GM10266 (cell line): ENCODE measurements at regions not wholly inside any gene's neighbourhood (a gene's known extent, or its start where the extent isn't known, plus 50 kb on each side); places are given as distances from the start of the nearest gene placed in this dataset.

Source experiments
- DNase-seq: peaks from one replicate; pipeline ENCODE4 v3.0.0; 2012; ENCODE audit errors: extremely low spot score
- CTCF ChIP-seq: IDR thresholded peaks from 2 replicates; pipeline ENCODE4 v1.5.1; 2012; ENCODE audit warnings: mild to moderate bottlenecking, low read depth; ENCODE audit not compliant: control insufficient read depth, insufficient read depth; ENCODE audit errors: missing control alignments

- DNase-seq, result no peak
- no peak for TF ChIP-seq CTCF
Measured at GRCh38 chr13:111051041-111051725, 63.9 kb upstream of the ARHGEF7 start.

- TF ChIP-seq CTCF, result no peak
- no peak for DNase-seq
Measured at GRCh38 chr13:111050539-111050879, 64.6 kb upstream of the ARHGEF7 start.

- peak; percentile 55 for TF ChIP-seq CTCF
- no peak for DNase-seq
Measured at GRCh38 chr13:111049791-111050538, 65.1 kb upstream of the ARHGEF7 start.

GRCh38 chr13:111048387-111048786 lies 66.7 kb upstream of the ARHGEF7 start:
- DNase-seq, result no peak
- TF ChIP-seq CTCF, result no peak

GRCh38 chr13:111047326-111047725 lies 67.8 kb upstream of the ARHGEF7 start:
- no peak for DNase-seq
- TF ChIP-seq CTCF, result no peak

GRCh38 chr13:111046590-111047141 lies 68.4 kb upstream of the ARHGEF7 start:
- peak; percentile 75 for DNase-seq
- peak; percentile 30 for TF ChIP-seq CTCF

- TF ChIP-seq CTCF, result no peak
- DNase-seq, result no peak
Measured at GRCh38 chr13:111045170-111045569, 69.9 kb upstream of the ARHGEF7 start.
